Suprapubic skin (tissue), 4 donors: ENCODE measurements at regions not wholly inside any gene's neighbourhood (a gene's known extent, or its start where the extent isn't known, plus 50 kb on each side); places are given as distances from the start of the nearest gene placed in this dataset.

Experiments used
- EP300 ChIP-seq: sonication (generic); formaldehyde crosslinking; IDR thresholded peaks from one replicate; pipeline ENCODE4 v1.6.1; 2017; ENCODE audit warnings: antibody characterized with exemption
- POLR2A ChIP-seq, 2 donors: fragments of 450-650 bp; IDR thresholded peaks; one replicate each; pipeline ENCODE4 v1.6.1; 2017; ENCODE audit warnings: antibody characterized with exemption in 2 of 2, mild to moderate bottlenecking in 2 of 2, moderate library complexity in 2 of 2
- POLR2AphosphoS5 ChIP-seq, 3 donors: sonication (generic); formaldehyde crosslinking; IDR thresholded peaks; one replicate each; pipeline ENCODE4 v1.6.1; 2017; ENCODE audit warnings: antibody characterized with exemption in 3 of 3
- TF ChIP-seq, protein P1 (sequence below), 2 donors: fragments of 200-600 bp in 1 of 2; fragments of 450-650 bp in 1 of 2; sonication (generic) in 1 of 2; IDR thresholded peaks; one replicate each; pipeline ENCODE4 v1.5.1; 2016 to 2019; ENCODE audit warnings: antibody characterized with exemption in 2 of 2, mild to moderate bottlenecking in 1 of 2, moderate library complexity in 1 of 2

DNA sequence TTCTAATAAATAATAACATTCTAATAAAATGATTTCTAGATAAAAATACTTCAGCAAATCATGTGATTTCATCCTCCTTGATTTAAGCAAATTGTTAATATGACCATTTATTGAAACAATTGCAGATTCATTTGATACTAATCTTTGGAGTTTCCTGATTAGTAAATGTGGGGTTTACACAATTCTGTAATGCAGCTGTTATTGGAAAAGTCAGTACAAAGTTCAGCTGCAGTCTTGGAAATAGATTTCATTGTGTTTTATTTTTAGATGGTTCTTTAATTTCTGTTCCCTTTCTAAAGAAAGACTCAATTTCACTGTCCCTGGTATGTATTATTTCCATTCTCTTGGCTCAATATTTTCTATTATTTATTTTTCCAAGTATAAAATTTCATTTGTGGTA, 342.0 kb downstream of the TBC1D32 start:
- no peak for TF ChIP-seq POLR2A (IDR thresholded peaks at IDR 0.05)
- TF ChIP-seq EP300, result no peak
- TF ChIP-seq, protein P1, sequence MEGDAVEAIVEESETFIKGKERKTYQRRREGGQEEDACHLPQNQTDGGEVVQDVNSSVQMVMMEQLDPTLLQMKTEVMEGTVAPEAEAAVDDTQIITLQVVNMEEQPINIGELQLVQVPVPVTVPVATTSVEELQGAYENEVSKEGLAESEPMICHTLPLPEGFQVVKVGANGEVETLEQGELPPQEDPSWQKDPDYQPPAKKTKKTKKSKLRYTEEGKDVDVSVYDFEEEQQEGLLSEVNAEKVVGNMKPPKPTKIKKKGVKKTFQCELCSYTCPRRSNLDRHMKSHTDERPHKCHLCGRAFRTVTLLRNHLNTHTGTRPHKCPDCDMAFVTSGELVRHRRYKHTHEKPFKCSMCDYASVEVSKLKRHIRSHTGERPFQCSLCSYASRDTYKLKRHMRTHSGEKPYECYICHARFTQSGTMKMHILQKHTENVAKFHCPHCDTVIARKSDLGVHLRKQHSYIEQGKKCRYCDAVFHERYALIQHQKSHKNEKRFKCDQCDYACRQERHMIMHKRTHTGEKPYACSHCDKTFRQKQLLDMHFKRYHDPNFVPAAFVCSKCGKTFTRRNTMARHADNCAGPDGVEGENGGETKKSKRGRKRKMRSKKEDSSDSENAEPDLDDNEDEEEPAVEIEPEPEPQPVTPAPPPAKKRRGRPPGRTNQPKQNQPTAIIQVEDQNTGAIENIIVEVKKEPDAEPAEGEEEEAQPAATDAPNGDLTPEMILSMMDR (IDR thresholded peaks at IDR 0.05), result no peak
- TF ChIP-seq POLR2AphosphoS5 (IDR thresholded peaks at IDR 0.05), result no peak
